ENCODE measurements at regions not wholly inside any gene's neighbourhood (a gene's known extent, or its start where the extent isn't known, plus 50 kb on each side); places are given as distances from the start of the nearest gene placed in this dataset.
A peak's percentile ranks its signal among the peaks of the same experiment; 100 is the strongest.
"Not testable (repeated sequence)": the region's sequence is repeated elsewhere in the genome, so short reads cannot be mapped to it uniquely, and the experiment has no call there.

GRCh38 chrX:153266140-153266539, 55.4 kb downstream of the PNMA6F start:
- H3K36me3 ChIP-seq (replicated peaks in 1 of 2); DNase-seq; H3K4me3 ChIP-seq; H3K9me3 ChIP-seq (replicated peaks in 1 of 3); H3K27ac ChIP-seq; H3K4me1 ChIP-seq (replicated peaks in 1 of 2); intact Hi-C loops (cut with DNase I); H3K27me3 ChIP-seq: not testable (repeated sequence)
- 86 to 92% (median 91%) methylated on average over 5 to 10 of the region's 16 CpGs; no CpG with 5 or more reads in 1 of the 4 donors for WGBS, 4 donors

- H3K4me3 ChIP-seq; H3K4me1 ChIP-seq (replicated peaks in 1 of 2); H3K36me3 ChIP-seq (replicated peaks in 1 of 2); H3K9me3 ChIP-seq (replicated peaks in 1 of 3); intact Hi-C loops (cut with DNase I); H3K27ac ChIP-seq; DNase-seq; H3K27me3 ChIP-seq: not testable (repeated sequence)
- WGBS, 4 donors = no CpG with 5 or more reads among the region's 4 CpGs
These were observed 61.1 kb downstream of the PNMA6F start for GRCh38 chrX:153260468-153260867.

GRCh38 chrX:153253239-153253638, 68.3 kb downstream of the PNMA6F start:
- no CpG with 5 or more reads among the region's 7 CpGs for WGBS, 4 donors
- H3K27ac ChIP-seq, H3K27me3 ChIP-seq: not testable (repeated sequence)

GRCh38 chrX:153252378-153253129, 69.0 kb downstream of the PNMA6F start:
- WGBS, 4 donors = 80 to 88% (median 85%) methylated on average over 1 to 6 of the region's 20 CpGs; no CpG with 5 or more reads in 1 of the 4 donors
- H3K36me3 ChIP-seq (replicated peaks in 1 of 2); DNase-seq; H3K27me3 ChIP-seq; H3K27ac ChIP-seq; H3K4me3 ChIP-seq; H3K9me3 ChIP-seq (replicated peaks in 1 of 3); intact Hi-C loops (cut with DNase I); H3K4me1 ChIP-seq (replicated peaks in 1 of 2): not testable (repeated sequence)

More at GRCh38 chrX:153253239-153253638, 68.3 kb downstream of the PNMA6F start:
- H3K4me1 ChIP-seq (replicated peaks in 1 of 2); intact Hi-C loops (cut with DNase I); H3K4me3 ChIP-seq; H3K36me3 ChIP-seq (replicated peaks in 1 of 2); H3K9me3 ChIP-seq (replicated peaks in 1 of 3); DNase-seq: not testable (repeated sequence)

GRCh38 chrX:153251952-153252351, 69.6 kb downstream of the PNMA6F start:
- 83 to 93% methylated on average over 2 to 4 of the region's 12 CpGs; no CpG with 5 or more reads in 2 of the 4 donors for WGBS, 4 donors
- H3K4me1 ChIP-seq (replicated peaks in 1 of 2); H3K4me3 ChIP-seq; intact Hi-C loops (cut with DNase I); H3K36me3 ChIP-seq (replicated peaks in 1 of 2); H3K9me3 ChIP-seq (replicated peaks in 1 of 3); H3K27me3 ChIP-seq; DNase-seq; H3K27ac ChIP-seq: not testable (repeated sequence)

- H3K27me3 ChIP-seq; H3K9me3 ChIP-seq (replicated peaks in 1 of 3); H3K4me1 ChIP-seq (replicated peaks in 1 of 2); intact Hi-C loops (cut with DNase I); H3K36me3 ChIP-seq (replicated peaks in 1 of 2); H3K27ac ChIP-seq; DNase-seq; H3K4me3 ChIP-seq: not testable (repeated sequence)
- 57 to 60% methylated on average over 1 of the region's 1 CpG; no CpG with 5 or more reads in 2 of the 4 donors for WGBS, 4 donors
These were observed 70.8 kb downstream of the PNMA6F start for GRCh38 chrX:153250762-153251161.

GRCh38 chrX:153245288-153245731, 66.2 kb downstream of the MAGEA1 start:
- intact Hi-C loops (cut with DNase I) = no loop called here
- Histone ChIP-seq H3K36me3 (replicated peaks in 1 of 2) (no peaks in the 10 kb centered on the region), H3K27me3 (peaks cover 14% of the 10 kb centered on the region), H3K9me3 (replicated peaks in 1 of 3) (no peaks in the 10 kb centered on the region), H3K4me3 (no peak overlapping the region), H3K4me1 (replicated peaks in 1 of 2) (no peaks in the 10 kb centered on the region), H3K27ac (no peak overlapping the region)
- WGBS, 4 donors = 45 to 53% (median 49%) methylated on average over 4 of the region's 4 CpGs
- no peak for TF ChIP-seq POLR2A (IDR thresholded peaks at IDR 0.05)
- TF ChIP-seq CTCF (IDR thresholded peaks at IDR 0.05) = no peak
- DNase-seq = peak in 1 of 7 donors; percentile 1

Measured in adrenal gland (tissue), 9 donors.